OCI-LY7 (cell line): ENCODE measurements at regions not wholly inside any gene's neighbourhood (a gene's known extent, or its start where the extent isn't known, plus 50 kb on each side); places are given as distances from the start of the nearest gene placed in this dataset.

Experiments
- BruUV-seq: library from RNA; stranded (reverse); fragments of 400-500 nt; replicated peaks from 2 replicates; lab custom pipeline; 2021; lab: Mats Ljungman, UMichigan
- CTCF ChIA-PET: fragments of 300-600 bp; sonication (Branson Sonifier 250); formaldehyde crosslinking; loops from one replicate; lab custom pipeline; 2022; ENCODE audit warnings: antibody characterized with exemption; ENCODE audit not compliant: unreplicated experiment; lab: Charles Lee
- POLR2A ChIA-PET: fragments of 300-600 bp; sonication (Branson Sonifier 250); formaldehyde crosslinking; loops from one replicate; lab custom pipeline; 2022; ENCODE audit warnings: antibody characterized with exemption; lab: Charles Lee
- DNase-seq: peaks from one replicate; pipeline ENCODE4 v3.0.0-alpha.2; 2015; ENCODE audit warnings: low spot score
- H2AFZ ChIP-seq: fragments of 200-600 bp; sonication (generic), shearing (Covaris generic); 2 replicates; pipeline ENCODE4 v1.6.1; 2014; ENCODE audit warnings: mild to moderate bottlenecking, antibody characterized with exemption, low read length, moderate library complexity
- H3K27ac ChIP-seq: fragments of 200-600 bp; sonication (generic); 2 replicates; pipeline ENCODE4 v1.5.1; 2014; ENCODE audit warnings: mixed run types, low read depth, mild to moderate bottlenecking, moderate library complexity, low read length, inconsistent platforms; ENCODE audit not compliant: poor library complexity, severe bottlenecking
- H3K36me3 ChIP-seq: fragments of 200-600 bp; sonication (generic); 2 replicates; pipeline ENCODE4 v1.6.1; 2014; ENCODE audit warnings: mild to moderate bottlenecking, antibody characterized with exemption, low read length, moderate library complexity, mixed read lengths; ENCODE audit not compliant: insufficient read depth
- H3K4me1 ChIP-seq: fragments of 200-600 bp; sonication (generic); 2 replicates; pipeline ENCODE4 v1.5.1; 2014; ENCODE audit warnings: mild to moderate bottlenecking, low read length; ENCODE audit not compliant: insufficient read depth, poor library complexity, severe bottlenecking
- H3K4me2 ChIP-seq: fragments of 200-600 bp; sonication (generic); 2 replicates; pipeline ENCODE4 v1.6.1; 2014; ENCODE audit warnings: mild to moderate bottlenecking, low read length
- H3K4me3 ChIP-seq: fragments of 200-600 bp; sonication (generic); 2 replicates; pipeline ENCODE4 v1.5.1; 2014; ENCODE audit warnings: mild to moderate bottlenecking, low read depth, low read length; ENCODE audit not compliant: poor library complexity, severe bottlenecking
- H3K79me2 ChIP-seq: fragments of 200-600 bp; sonication (generic); 2 replicates; pipeline ENCODE4 v1.6.1; 2016; ENCODE audit warnings: low read depth, mild to moderate bottlenecking, low read length, moderate library complexity, mixed read lengths; ENCODE audit not compliant: insufficient read depth
- H3K9me2 ChIP-seq: fragments of 200-600 bp; sonication (generic); 2 replicates; pipeline ENCODE4 v1.6.1; 2016; ENCODE audit warnings: mild to moderate bottlenecking, low read length, mixed read lengths; ENCODE audit not compliant: insufficient read depth
- H3K9me3 ChIP-seq: fragments of 200-600 bp; sonication (generic); 2 replicates; pipeline ENCODE4 v1.6.1; 2014; ENCODE audit warnings: mild to moderate bottlenecking, mixed run types, low read length, mixed read lengths
- H4K20me1 ChIP-seq: fragments of 200-600 bp; sonication (generic); 2 replicates; pipeline ENCODE4 v1.6.1; 2014; ENCODE audit warnings: mild to moderate bottlenecking, antibody characterized with exemption, low read length, moderate library complexity, mixed read lengths; ENCODE audit not compliant: insufficient read depth
- EZH2phosphoT487 ChIP-seq: fragments of 200-600 bp; sonication (generic); IDR thresholded peaks from 2 replicates; pipeline ENCODE4 v1.6.1; 2018; ENCODE audit warnings: low read depth, borderline replicate concordance, mild to moderate bottlenecking, mixed run types, antibody characterized with exemption, low read length, moderate library complexity, mixed read lengths
- intact Hi-C: fragments of 100-400 bp; cut with micrococcal nuclease; formaldehyde crosslinking; loops from one replicate; pipeline ENCODE4 v1.10.0; 2022; ENCODE audit not compliant: unreplicated experiment
- TF ChIP-seq, protein P1 (sequence below): fragments of 200-600 bp; sonication (generic); conservative IDR thresholded peaks from 2 replicates; pipeline ENCODE4 v1.5.1; 2014; ENCODE audit warnings: mild to moderate bottlenecking, antibody characterized with exemption, low read length, moderate library complexity, mixed read lengths

DNA sequence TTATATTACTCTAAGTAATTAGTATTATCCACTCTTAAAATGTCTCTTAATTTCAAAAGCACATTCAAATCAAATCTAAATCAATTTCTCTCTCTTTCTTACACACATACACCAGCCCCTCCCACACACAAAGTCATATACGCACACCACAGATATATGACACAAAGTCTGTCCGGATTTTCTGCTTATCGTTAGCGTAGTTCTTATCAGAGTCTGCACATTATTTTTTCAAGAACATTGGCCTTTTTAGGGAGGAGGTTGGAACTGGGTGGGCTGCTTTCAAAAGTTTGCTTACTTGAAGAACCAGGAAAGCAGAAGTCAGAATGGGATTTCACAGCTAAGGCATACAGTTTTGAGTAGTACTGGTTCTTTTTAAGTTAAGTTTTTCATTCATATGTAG is 387.6 kb upstream of the CHRM2 start:
- no peaks in the 10 kb centered on the region for H3K9me2 ChIP-seq
- intact Hi-C loops: no loop called here
- no TSS peak for BruUV-seq
- no peaks in the 10 kb centered on the region for H3K9me3 ChIP-seq
- H2AFZ ChIP-seq: no peak overlapping the region
- no peak overlapping the region for H3K27ac ChIP-seq
- no peaks in the 10 kb centered on the region for H3K36me3 ChIP-seq
- H3K4me1 ChIP-seq: no peaks in the 10 kb centered on the region
- POLR2A ChIA-PET: no interaction called here
- no peak for DNase-seq
- TF ChIP-seq, protein P1, sequence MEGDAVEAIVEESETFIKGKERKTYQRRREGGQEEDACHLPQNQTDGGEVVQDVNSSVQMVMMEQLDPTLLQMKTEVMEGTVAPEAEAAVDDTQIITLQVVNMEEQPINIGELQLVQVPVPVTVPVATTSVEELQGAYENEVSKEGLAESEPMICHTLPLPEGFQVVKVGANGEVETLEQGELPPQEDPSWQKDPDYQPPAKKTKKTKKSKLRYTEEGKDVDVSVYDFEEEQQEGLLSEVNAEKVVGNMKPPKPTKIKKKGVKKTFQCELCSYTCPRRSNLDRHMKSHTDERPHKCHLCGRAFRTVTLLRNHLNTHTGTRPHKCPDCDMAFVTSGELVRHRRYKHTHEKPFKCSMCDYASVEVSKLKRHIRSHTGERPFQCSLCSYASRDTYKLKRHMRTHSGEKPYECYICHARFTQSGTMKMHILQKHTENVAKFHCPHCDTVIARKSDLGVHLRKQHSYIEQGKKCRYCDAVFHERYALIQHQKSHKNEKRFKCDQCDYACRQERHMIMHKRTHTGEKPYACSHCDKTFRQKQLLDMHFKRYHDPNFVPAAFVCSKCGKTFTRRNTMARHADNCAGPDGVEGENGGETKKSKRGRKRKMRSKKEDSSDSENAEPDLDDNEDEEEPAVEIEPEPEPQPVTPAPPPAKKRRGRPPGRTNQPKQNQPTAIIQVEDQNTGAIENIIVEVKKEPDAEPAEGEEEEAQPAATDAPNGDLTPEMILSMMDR: no peak
- no peak for TF ChIP-seq EZH2phosphoT487
- no peaks in the 10 kb centered on the region for H3K79me2 ChIP-seq
- CTCF ChIA-PET: no interaction called here
- no peak overlapping the region for H3K4me3 ChIP-seq
- no peaks in the 10 kb centered on the region for H4K20me1 ChIP-seq
- H3K4me2 ChIP-seq: no peak overlapping the region

GRCh38 chr7:136479922-136480321 is 388.5 kb upstream of the CHRM2 start:
- intact Hi-C loops: no loop called here
- no TSS peak for BruUV-seq
- Histone ChIP-seq H4K20me1 (no peaks in the 10 kb centered on the region), H3K4me2 (no peak overlapping the region), H3K9me3 (0 out of 2 replicates have a peak, but pooled peaks cover 4% of the 10 kb centered on the region), H3K4me3 (no peak overlapping the region), H3K27ac (no peak overlapping the region), H2AFZ (no peak overlapping the region), H3K9me2 (no peaks in the 10 kb centered on the region), H3K4me1 (no peaks in the 10 kb centered on the region), H3K79me2 (no peaks in the 10 kb centered on the region), H3K36me3 (no peaks in the 10 kb centered on the region)
- ChIA-PET POLR2A (interaction anchor here (0.8 to 1.1 kb wide), 3 partner anchors 10 to 14 kb away, joined by 3 to 4 read pairs (median 3); no protein-coding TSS in a partner anchor), CTCF (no interaction called here)
- no peak for TF ChIP-seq EZH2phosphoT487
- TF ChIP-seq, protein P1: no peak
- no peak for DNase-seq

GRCh38 chr7:136470179-136470578 is 398.3 kb upstream of the CHRM2 start:
- Histone ChIP-seq H3K9me2 (no peaks in the 10 kb centered on the region), H3K27ac (no peak overlapping the region), H3K4me3 (no peak overlapping the region), H3K36me3 (no peaks in the 10 kb centered on the region), H3K4me1 (no peaks in the 10 kb centered on the region), H2AFZ (no peak overlapping the region), H3K79me2 (no peaks in the 10 kb centered on the region), H3K9me3 (peaks cover 38% of the 10 kb centered on the region; the same call in 1 of the 2 replicates), H3K4me2 (no peak overlapping the region), H4K20me1 (no peaks in the 10 kb centered on the region)
- intact Hi-C loops: no loop called here
- DNase-seq: peak; percentile 3
- TF ChIP-seq, protein P1: no peak
- TF ChIP-seq EZH2phosphoT487: no peak
- ChIA-PET POLR2A (interaction anchor here (0.7 to 1.3 kb wide), 2 partner anchors 26 to 319 kb away, joined by 3 to 4 read pairs; no protein-coding TSS in a partner anchor), CTCF (no interaction called here)
- no TSS peak for BruUV-seq
